ENCODE measurements at regions not wholly inside any gene's neighbourhood (a gene's known extent, or its start where the extent isn't known, plus 50 kb on each side); places are given as distances from the start of the nearest gene placed in this dataset.

DNA sequence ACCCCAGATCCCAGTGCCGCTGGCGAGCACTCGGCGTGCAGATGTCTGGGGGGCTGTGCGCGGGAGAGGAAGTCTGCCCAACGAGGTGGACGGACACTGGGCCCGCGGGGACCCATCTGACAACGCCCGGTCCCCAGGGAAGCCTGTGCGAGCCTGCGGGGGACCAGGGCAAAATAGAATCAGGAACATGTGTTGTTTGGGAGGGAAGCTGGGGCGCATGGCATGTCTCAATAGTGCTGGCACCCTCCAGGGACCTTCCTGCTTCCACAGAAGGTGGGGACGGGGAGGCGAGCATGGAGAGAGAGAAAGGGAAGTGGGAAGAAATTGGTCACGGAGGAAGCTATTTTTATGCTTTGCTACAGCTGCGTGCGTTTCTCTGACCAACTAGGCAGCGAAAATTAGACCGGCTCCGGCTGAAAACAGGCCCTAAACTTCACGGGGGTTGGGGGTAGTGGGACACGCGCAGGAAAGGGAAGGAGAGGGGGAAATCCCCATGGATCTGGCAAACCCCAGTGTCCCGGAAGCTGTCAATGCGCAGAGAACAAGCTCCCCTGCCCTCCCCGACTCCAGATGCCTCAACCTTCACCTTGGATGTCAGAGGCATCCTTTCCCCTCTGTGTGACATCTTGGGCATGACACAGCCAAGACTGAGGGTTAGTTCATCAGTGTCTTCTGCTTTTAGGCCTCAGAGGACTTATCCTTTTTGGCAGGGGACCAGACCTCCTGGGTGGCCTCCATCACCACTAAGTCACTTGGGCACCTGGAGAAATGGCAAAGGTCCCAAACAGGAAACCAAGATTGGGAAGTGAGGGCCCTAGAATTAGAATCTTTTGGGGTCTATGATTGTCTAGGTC, 169.8 kb upstream of the BCOR start:
- Histone ChIP-seq H3K4me2 (ENCODE audit: low read depth, low read length, poor library complexity, severe bottlenecking) (no peak overlapping the region), H3K27ac (ENCODE audit: low read depth, low read length) (no peak overlapping the region), H3K27me3 (ENCODE audit: low read length) (no peaks in the 10 kb centered on the region), H2AFZ (ENCODE audit: low read depth, low read length, severe bottlenecking) (no peak overlapping the region), H3K9me2 (replicated peaks; ENCODE audit: insufficient read depth, low read length) (no peaks in the 10 kb centered on the region), H3F3A (ENCODE audit: insufficient read depth) (no peaks in the 10 kb centered on the region), H4K20me1 (ENCODE audit: low read depth, low read length) (no peaks in the 10 kb centered on the region), H3K4me3 (ENCODE audit: insufficient read depth, low read length, poor library complexity, severe bottlenecking) (no peak overlapping the region), H3K9me3 (ENCODE audit: insufficient read depth, low read length) (no peaks in the 10 kb centered on the region), H3K9ac (ENCODE audit: low read length) (no peak overlapping the region), H3K79me2 (ENCODE audit: insufficient read depth, low read length) (no peaks in the 10 kb centered on the region), H3K36me3 (ENCODE audit: low read length) (no peaks in the 10 kb centered on the region)
- TF ChIP-seq, protein P1, sequence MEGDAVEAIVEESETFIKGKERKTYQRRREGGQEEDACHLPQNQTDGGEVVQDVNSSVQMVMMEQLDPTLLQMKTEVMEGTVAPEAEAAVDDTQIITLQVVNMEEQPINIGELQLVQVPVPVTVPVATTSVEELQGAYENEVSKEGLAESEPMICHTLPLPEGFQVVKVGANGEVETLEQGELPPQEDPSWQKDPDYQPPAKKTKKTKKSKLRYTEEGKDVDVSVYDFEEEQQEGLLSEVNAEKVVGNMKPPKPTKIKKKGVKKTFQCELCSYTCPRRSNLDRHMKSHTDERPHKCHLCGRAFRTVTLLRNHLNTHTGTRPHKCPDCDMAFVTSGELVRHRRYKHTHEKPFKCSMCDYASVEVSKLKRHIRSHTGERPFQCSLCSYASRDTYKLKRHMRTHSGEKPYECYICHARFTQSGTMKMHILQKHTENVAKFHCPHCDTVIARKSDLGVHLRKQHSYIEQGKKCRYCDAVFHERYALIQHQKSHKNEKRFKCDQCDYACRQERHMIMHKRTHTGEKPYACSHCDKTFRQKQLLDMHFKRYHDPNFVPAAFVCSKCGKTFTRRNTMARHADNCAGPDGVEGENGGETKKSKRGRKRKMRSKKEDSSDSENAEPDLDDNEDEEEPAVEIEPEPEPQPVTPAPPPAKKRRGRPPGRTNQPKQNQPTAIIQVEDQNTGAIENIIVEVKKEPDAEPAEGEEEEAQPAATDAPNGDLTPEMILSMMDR (IDR thresholded peaks at IDR 0.05; ENCODE audit: insufficient read depth, low read length, poor library complexity, severe bottlenecking): no peak

- Histone ChIP-seq H3F3A (ENCODE audit: insufficient read depth) (no peaks in the 10 kb centered on the region), H3K27me3 (ENCODE audit: low read length) (no peaks in the 10 kb centered on the region), H3K9me3 (ENCODE audit: insufficient read depth, low read length) (no peaks in the 10 kb centered on the region), H3K9me2 (replicated peaks; ENCODE audit: insufficient read depth, low read length) (no peaks in the 10 kb centered on the region), H4K20me1 (ENCODE audit: low read depth, low read length) (no peaks in the 10 kb centered on the region), H3K4me2 (ENCODE audit: low read depth, low read length, poor library complexity, severe bottlenecking) (no peak overlapping the region), H3K79me2 (ENCODE audit: insufficient read depth, low read length) (no peaks in the 10 kb centered on the region), H3K36me3 (ENCODE audit: low read length) (no peaks in the 10 kb centered on the region), H3K9ac (ENCODE audit: low read length) (no peak overlapping the region), H2AFZ (ENCODE audit: low read depth, low read length, severe bottlenecking) (no peak overlapping the region), H3K27ac (ENCODE audit: low read depth, low read length) (no peak overlapping the region), H3K4me3 (ENCODE audit: insufficient read depth, low read length, poor library complexity, severe bottlenecking) (no peak overlapping the region)
- no peak for TF ChIP-seq EZH2phosphoT487 (conservative IDR thresholded peaks at IDR 0.05; ENCODE audit: low read length)
- TF ChIP-seq, protein P1 (IDR thresholded peaks at IDR 0.05; ENCODE audit: insufficient read depth, low read length, poor library complexity, severe bottlenecking): no peak
Observed at GRCh38 chrX:40266490-40267333, 169.0 kb upstream of the BCOR start.

- H4K20me1 ChIP-seq (ENCODE audit: low read depth, low read length): no peaks in the 10 kb centered on the region
- no peaks in the 10 kb centered on the region for H3K36me3 ChIP-seq (ENCODE audit: low read length)
- H3K9me2 ChIP-seq (replicated peaks; ENCODE audit: insufficient read depth, low read length): no peaks in the 10 kb centered on the region
- H3K9me3 ChIP-seq (ENCODE audit: insufficient read depth, low read length): no peaks in the 10 kb centered on the region
- no peak overlapping the region for H3K4me3 ChIP-seq (ENCODE audit: insufficient read depth, low read length, poor library complexity, severe bottlenecking)
- H2AFZ ChIP-seq (ENCODE audit: low read depth, low read length, severe bottlenecking): no peak overlapping the region
- H3F3A ChIP-seq (ENCODE audit: insufficient read depth): no peaks in the 10 kb centered on the region
- H3K4me2 ChIP-seq (ENCODE audit: low read depth, low read length, poor library complexity, severe bottlenecking): no peak overlapping the region
- H3K9ac ChIP-seq (ENCODE audit: low read length): no peak overlapping the region
- H3K79me2 ChIP-seq (ENCODE audit: insufficient read depth, low read length): no peaks in the 10 kb centered on the region
- H3K27ac ChIP-seq (ENCODE audit: low read depth, low read length): no peak overlapping the region
- TF ChIP-seq, protein P1 (IDR thresholded peaks at IDR 0.05; ENCODE audit: insufficient read depth, low read length, poor library complexity, severe bottlenecking): no peak
- H3K27me3 ChIP-seq (ENCODE audit: low read length): no peaks in the 10 kb centered on the region
Observed at GRCh38 chrX:40265936-40266335, 168.2 kb upstream of the BCOR start.

All from SU-DHL-6 (cell line).